Neuronal stem cell (in vitro differentiated cells): ENCODE measurements at regions not wholly inside any gene's neighbourhood (a gene's known extent, or its start where the extent isn't known, plus 50 kb on each side); places are given as distances from the start of the nearest gene placed in this dataset.

ENCODE experiments used
- DNase-seq: peaks from one replicate; pipeline ENCODE4 v3.0.0-alpha.2; 2013; ENCODE audit warnings: low spot score
- H2AFZ ChIP-seq: one replicate; pipeline ENCODE4 v1.6.1; 2013; ENCODE audit warnings: mild to moderate bottlenecking, low read length, inconsistent platforms
- H2AK5ac ChIP-seq: 2 replicates; pipeline ENCODE4 v1.6.1; 2013; ENCODE audit warnings: low read depth, mild to moderate bottlenecking, inconsistent platforms, low read length, moderate library complexity, mixed read lengths
- H2BK120ac ChIP-seq: 2 replicates; pipeline ENCODE4 v1.6.1; 2013; ENCODE audit warnings: low read depth, mild to moderate bottlenecking, inconsistent platforms, low read length, moderate library complexity, mixed read lengths
- H2BK12ac ChIP-seq: one replicate; pipeline ENCODE4 v1.6.1; 2013; ENCODE audit warnings: low read length, inconsistent platforms
- H2BK15ac ChIP-seq: 2 replicates; pipeline ENCODE4 v1.6.1; 2013; ENCODE audit warnings: mild to moderate bottlenecking, low read length, inconsistent platforms, mixed read lengths
- H2BK5ac ChIP-seq: one replicate; pipeline ENCODE4 v1.6.1; 2013; ENCODE audit warnings: inconsistent platforms, mild to moderate bottlenecking, low read length, moderate library complexity
- H3K14ac ChIP-seq: one replicate; pipeline ENCODE4 v1.6.1; 2013; ENCODE audit warnings: low read length, inconsistent platforms
- H3K18ac ChIP-seq: 2 replicates; pipeline ENCODE4 v1.6.1; 2013; ENCODE audit warnings: low read length, inconsistent platforms
- H3K23ac ChIP-seq: 2 replicates; pipeline ENCODE4 v1.6.1; 2013; ENCODE audit warnings: low read depth, mild to moderate bottlenecking, mixed read lengths, low read length, inconsistent platforms; ENCODE audit not compliant: poor library complexity
- H3K27ac ChIP-seq: replicated peaks from 3 replicates; pipeline ENCODE4 v1.5.1; 2013; ENCODE audit warnings: low read length, inconsistent platforms
- H3K27me3 ChIP-seq, 3 experiments: 2 replicates each; pipeline ENCODE4 v1.6.1; 2013; ENCODE audit warnings: low read length in 3 of 3, mild to moderate bottlenecking in 2 of 3, inconsistent platforms in 1 of 3, low read depth in 1 of 3, mixed read lengths in 1 of 3, moderate library complexity in 1 of 3; ENCODE audit not compliant: control insufficient read depth in 3 of 3, insufficient read depth in 3 of 3
- H3K36me3 ChIP-seq, 2 donors: replicated peaks in 1 of 2; 2 replicates each; pipeline ENCODE4 v1.6.1; 2013; ENCODE audit warnings: low read length in 2 of 2; ENCODE audit not compliant: control insufficient read depth in 2 of 2, insufficient read depth in 2 of 2
- H3K4ac ChIP-seq: 2 replicates; pipeline ENCODE4 v1.6.1; 2013; ENCODE audit warnings: inconsistent platforms, mild to moderate bottlenecking, low read length, moderate library complexity
- H3K4me1 ChIP-seq, 2 donors: 1 replicate in 1 of 2; 2 replicates in 1 of 2; pipeline ENCODE4 v1.6.1; 2013; ENCODE audit warnings: low read length in 2 of 2, low read depth in 1 of 2; ENCODE audit not compliant: control insufficient read depth in 2 of 2, insufficient read depth in 1 of 2
- H3K4me2 ChIP-seq: one replicate; pipeline ENCODE4 v1.6.1; 2013; ENCODE audit warnings: mild to moderate bottlenecking, low read length, inconsistent platforms; ENCODE audit not compliant: insufficient read depth, poor library complexity, severe bottlenecking
- H3K4me3 ChIP-seq, 2 donors: 2 replicates each; pipeline ENCODE4 v1.5.1; 2013; ENCODE audit warnings: low read length in 2 of 2, mild to moderate bottlenecking in 2 of 2, inconsistent platforms in 1 of 2, moderate library complexity in 1 of 2
- H3K79me1 ChIP-seq: one replicate; pipeline ENCODE4 v1.6.1; 2013; ENCODE audit warnings: low read depth, mild to moderate bottlenecking, inconsistent platforms, low read length, moderate library complexity
- H3K9ac ChIP-seq: one replicate; pipeline ENCODE4 v1.6.1; 2013; ENCODE audit warnings: mild to moderate bottlenecking, low read depth, low read length, inconsistent platforms; ENCODE audit not compliant: poor library complexity
- H3K9me3 ChIP-seq, 2 donors: replicated peaks in 1 of 2; 2 replicates each; pipeline versions ENCODE3 to v1.6.1; 2013; ENCODE audit warnings: low read length in 2 of 2, mild to moderate bottlenecking in 2 of 2, inconsistent platforms in 1 of 2, low read depth in 1 of 2, mixed read lengths in 1 of 2, moderate library complexity in 1 of 2; ENCODE audit not compliant: control insufficient read depth in 2 of 2, insufficient read depth in 1 of 2
- H4K8ac ChIP-seq: one replicate; pipeline ENCODE4 v1.6.1; 2013; ENCODE audit warnings: low read depth, mild to moderate bottlenecking, inconsistent platforms, low read length, moderate library complexity
- H4K91ac ChIP-seq: one replicate; pipeline ENCODE4 v1.6.1; 2013; ENCODE audit warnings: low read length, low read depth, mild to moderate bottlenecking, inconsistent platforms; ENCODE audit not compliant: poor library complexity
- WGBS, 2 donors: extraction: QIAGEN DNeasy Blood & Tissue Kit; methylation state at CpG; one replicate each; pipeline ENCODE4 v1.1.7; 2013; ENCODE audit warnings: missing lambda C conversion rate in 2 of 2, mixed read lengths in 1 of 2; ENCODE audit not compliant: insufficient read length in 2 of 2, insufficient replicate concordance in 1 of 2; ENCODE audit errors: extremely low coverage in 2 of 2; 5-methylcytosine and 5-hydroxymethylcytosine counted together

DNA sequence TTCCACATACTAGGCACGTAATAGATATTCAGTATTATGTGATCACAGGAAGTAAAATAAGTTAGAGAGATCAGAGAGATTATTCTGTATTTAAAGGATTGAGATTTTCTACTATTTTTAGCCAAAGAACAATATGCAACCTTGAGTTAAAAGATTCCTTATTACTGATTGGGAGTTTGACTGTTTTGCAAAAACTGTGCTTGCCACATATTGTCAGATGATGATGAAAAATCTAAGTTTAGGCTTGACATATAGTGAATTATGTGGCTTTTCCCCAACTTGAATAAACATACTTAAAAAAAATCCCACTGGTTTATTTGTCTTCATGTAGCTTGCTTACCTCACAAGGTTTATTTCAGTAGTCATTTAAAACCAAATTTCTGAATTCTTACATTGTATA lies 194.4 kb downstream of the KCNRG start:
- Histone ChIP-seq H2AK5ac (no peak overlapping the region), H3K23ac (no peak overlapping the region), H2BK5ac (no peak overlapping the region), H3K79me1 (no peaks in the 10 kb centered on the region), H4K8ac (no peak overlapping the region), H2BK120ac (no peak overlapping the region), H2BK15ac (no peak overlapping the region), H3K36me3 (no peaks in the 10 kb centered on the region), H4K91ac (no peak overlapping the region), H3K9me3 (peaks cover 2 to 12% of the 10 kb centered on the region in 2 donors), H3K14ac (no peak overlapping the region), H3K9ac (no peak overlapping the region), H3K4me2 (no peak overlapping the region), H3K4me1 (peaks cover 5 to 7% of the 10 kb centered on the region in 2 donors), H3K4me3 (no peak overlapping the region), H2BK12ac (no peak overlapping the region), H2AFZ (no peak overlapping the region), H3K27me3 (no peaks in the 10 kb centered on the region), H3K18ac (no peak overlapping the region), H3K4ac (no peak overlapping the region), H3K27ac (no peak overlapping the region)
- no peak for DNase-seq
- no CpG with 5 or more reads among the region's 1 CpG for WGBS, 2 donors

- Histone ChIP-seq H3K14ac (no peak overlapping the region), H2BK12ac (no peak overlapping the region), H3K4ac (no peak overlapping the region), H3K23ac (no peak overlapping the region), H2AK5ac (no peak overlapping the region), H3K18ac (no peak overlapping the region), H3K9me3 (peaks cover 2 to 19% of the 10 kb centered on the region in 2 donors), H3K4me1 (peaks cover 5 to 6% of the 10 kb centered on the region in 2 donors), H4K91ac (no peak overlapping the region), H3K27me3 (no peaks in the 10 kb centered on the region), H2BK15ac (no peak overlapping the region), H3K36me3 (no peaks in the 10 kb centered on the region), H2AFZ (no peak overlapping the region), H3K9ac (no peak overlapping the region), H3K27ac (no peak overlapping the region), H3K4me3 (no peak overlapping the region), H2BK120ac (no peak overlapping the region), H3K79me1 (no peaks in the 10 kb centered on the region), H2BK5ac (no peak overlapping the region), H4K8ac (no peak overlapping the region), H3K4me2 (no peak overlapping the region)
- no peak for DNase-seq
- WGBS, 2 donors, result no CpG with 5 or more reads among the region's 1 CpG
Measured at GRCh38 chr13:50213526-50213925, 198.3 kb downstream of the KCNRG start.

DNA sequence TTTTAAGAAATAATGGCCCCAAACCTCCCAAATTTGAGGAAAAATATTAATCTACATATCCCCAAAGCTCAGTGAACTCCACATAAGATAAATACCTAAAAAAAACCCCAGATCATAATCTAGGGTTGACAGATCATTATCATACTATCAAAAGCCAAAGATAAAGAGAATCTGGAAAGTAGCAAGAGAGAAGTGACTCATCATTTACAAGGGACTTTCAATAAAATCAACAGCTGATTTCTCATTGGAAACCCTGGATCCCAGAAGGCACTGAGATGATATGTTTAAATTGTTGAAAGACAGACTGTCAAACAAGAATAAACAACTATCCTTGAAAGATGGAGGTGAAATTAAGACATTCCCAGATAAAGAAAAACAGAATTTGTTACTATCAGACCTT lies 199.3 kb downstream of the KCNRG start:
- Histone ChIP-seq H2BK120ac (no peak overlapping the region), H4K8ac (no peak overlapping the region), H3K23ac (no peak overlapping the region), H4K91ac (no peak overlapping the region), H3K14ac (no peak overlapping the region), H3K4me2 (no peak overlapping the region), H3K9me3 (peaks cover 2 to 19% of the 10 kb centered on the region in 2 donors), H3K27ac (no peak overlapping the region), H3K79me1 (no peaks in the 10 kb centered on the region), H3K4ac (no peak overlapping the region), H3K18ac (no peak overlapping the region), H3K27me3 (no peaks in the 10 kb centered on the region), H2BK12ac (no peak overlapping the region), H3K9ac (no peak overlapping the region), H3K4me1 (no peaks in the 10 kb centered on the region), H3K36me3 (no peaks in the 10 kb centered on the region), H2AK5ac (no peak overlapping the region), H2BK5ac (no peak overlapping the region), H2AFZ (no peak overlapping the region), H2BK15ac (no peak overlapping the region), H3K4me3 (no peak overlapping the region)
- no peak for DNase-seq

DNA sequence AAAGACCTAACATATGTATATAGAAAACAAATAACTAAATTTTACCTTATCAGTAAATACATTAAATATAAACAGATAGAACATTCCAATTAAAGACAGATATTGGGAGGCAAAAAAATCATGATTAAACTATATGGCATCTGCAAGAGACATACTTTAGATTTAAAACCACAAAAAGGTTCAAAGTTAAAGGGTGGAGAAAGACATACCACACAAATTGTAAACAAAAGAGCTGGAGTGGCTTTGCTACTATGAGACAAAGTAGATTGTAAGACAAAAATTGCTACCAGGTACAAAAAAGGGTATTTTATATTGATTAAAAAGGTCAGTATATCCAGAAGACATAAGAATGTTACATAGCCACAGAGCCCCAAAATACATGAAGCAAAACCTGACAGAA lies 200.2 kb downstream of the KCNRG start:
- DNase-seq, result no peak
- H3K36me3 ChIP-seq, result no peaks in the 10 kb centered on the region
- no peak overlapping the region for H2BK12ac ChIP-seq
- no peak overlapping the region for H2BK120ac ChIP-seq
- H2AFZ ChIP-seq, result no peak overlapping the region
- H2BK5ac ChIP-seq, result no peak overlapping the region
- H3K9ac ChIP-seq, result no peak overlapping the region
- H3K14ac ChIP-seq, result no peak overlapping the region
- no peak overlapping the region for H4K91ac ChIP-seq
- no peak overlapping the region for H3K18ac ChIP-seq
- no peak overlapping the region for H3K27ac ChIP-seq
- H3K79me1 ChIP-seq, result no peaks in the 10 kb centered on the region
- H2BK15ac ChIP-seq, result no peak overlapping the region
- H3K4me2 ChIP-seq, result no peak overlapping the region
- H3K27me3 ChIP-seq, result no peaks in the 10 kb centered on the region
- no peak overlapping the region for H3K4me3 ChIP-seq
- no peak overlapping the region for H3K4ac ChIP-seq
- H4K8ac ChIP-seq, result no peak overlapping the region
- H3K4me1 ChIP-seq, result no peaks in the 10 kb centered on the region
- peaks cover 2 to 19% of the 10 kb centered on the region in 2 donors for H3K9me3 ChIP-seq
- no peak overlapping the region for H2AK5ac ChIP-seq
- no peak overlapping the region for H3K23ac ChIP-seq
